HG03280 (cell line): ENCODE measurements at regions not wholly inside any gene's neighbourhood (a gene's known extent, or its start where the extent isn't known, plus 50 kb on each side); places are given as distances from the start of the nearest gene placed in this dataset.

ENCODE experiments used
- ATAC-seq: cut with Tn5 transposase; IDR thresholded peaks from one replicate; pipeline ENCODE4 v1.9.1; 2021; ENCODE audit warnings: mild to moderate bottlenecking, moderate library complexity; ENCODE audit not compliant: unreplicated experiment

DNA sequence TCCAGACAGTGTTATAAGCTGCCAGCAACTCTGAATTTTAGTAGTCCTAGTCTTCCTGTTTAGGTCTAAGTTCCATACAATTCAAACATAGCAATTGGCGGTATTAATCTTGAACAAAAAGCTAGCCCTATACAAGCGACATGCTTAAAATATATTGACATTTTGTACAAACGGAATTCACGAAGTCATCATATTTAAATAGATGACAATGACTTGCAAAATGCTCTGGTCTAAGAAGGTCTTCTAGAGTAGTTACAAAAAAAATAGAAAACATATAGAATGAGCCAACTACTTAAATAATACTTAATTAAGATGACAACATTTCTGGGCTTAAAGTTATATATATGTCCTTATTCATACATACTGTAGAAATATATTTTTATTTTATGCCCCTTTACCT lies 446.6 kb downstream of the ANKRD7 start:
- ATAC-seq = no peak

DNA sequence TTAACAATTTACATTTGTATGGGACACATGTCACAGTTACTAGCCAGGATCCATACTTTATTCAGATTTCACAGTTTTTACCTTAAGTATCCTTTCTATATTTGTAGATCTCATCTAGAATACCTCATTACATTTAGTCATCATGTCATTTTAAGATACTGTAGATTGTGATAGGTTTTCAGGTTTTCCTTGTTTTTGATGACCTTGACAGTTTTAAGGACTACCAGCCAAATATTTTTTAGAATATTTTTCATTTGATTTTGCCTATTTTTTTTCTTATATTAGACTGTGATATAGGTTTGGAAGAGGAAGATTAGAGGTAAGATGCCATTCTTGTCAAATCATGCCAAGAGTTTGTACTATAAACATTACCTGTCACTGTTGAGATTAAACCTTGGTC lies 460.3 kb downstream of the ANKRD7 start:
- ATAC-seq = no peak

DNA sequence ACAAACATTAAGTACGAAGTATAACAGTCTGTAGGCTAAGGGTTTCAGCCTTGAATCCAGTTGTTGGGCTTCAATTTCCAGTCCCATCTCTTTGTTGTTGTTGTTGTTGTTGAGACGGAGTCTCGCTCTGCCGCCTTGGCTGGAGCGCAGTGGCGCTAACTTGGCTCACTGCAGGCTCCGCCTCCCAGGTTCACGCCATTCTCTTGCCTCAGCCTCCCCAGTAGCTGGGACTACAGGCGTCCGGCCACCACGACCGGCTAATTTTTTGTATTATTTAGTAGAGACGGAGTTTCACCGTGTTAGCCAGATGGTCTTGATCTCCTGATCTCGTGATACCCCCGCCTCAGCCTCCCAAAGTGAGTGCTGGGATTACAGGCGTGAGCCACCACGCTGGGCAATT lies 464.9 kb downstream of the ANKRD7 start:
- no peak for ATAC-seq

DNA sequence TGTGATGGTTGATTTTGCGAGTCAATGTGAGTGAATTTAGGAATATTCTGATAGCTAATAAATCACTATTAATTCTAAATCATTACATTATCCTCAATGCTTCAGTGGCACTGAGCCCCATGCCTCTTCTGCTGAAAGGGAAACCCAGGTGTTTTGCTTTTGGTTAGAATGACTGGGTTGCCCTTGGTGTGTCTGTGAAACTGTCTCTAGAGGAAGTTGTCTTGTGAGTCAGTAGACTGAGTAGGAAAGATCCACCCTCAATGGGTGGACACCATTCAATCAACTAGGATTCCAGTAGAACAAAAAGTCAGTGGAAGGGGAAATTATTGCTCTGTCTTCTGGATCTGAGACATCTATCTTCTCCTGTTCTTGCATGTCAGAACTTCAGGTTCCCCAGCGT lies 472.4 kb downstream of the ANKRD7 start:
- ATAC-seq = peak; percentile 63

DNA sequence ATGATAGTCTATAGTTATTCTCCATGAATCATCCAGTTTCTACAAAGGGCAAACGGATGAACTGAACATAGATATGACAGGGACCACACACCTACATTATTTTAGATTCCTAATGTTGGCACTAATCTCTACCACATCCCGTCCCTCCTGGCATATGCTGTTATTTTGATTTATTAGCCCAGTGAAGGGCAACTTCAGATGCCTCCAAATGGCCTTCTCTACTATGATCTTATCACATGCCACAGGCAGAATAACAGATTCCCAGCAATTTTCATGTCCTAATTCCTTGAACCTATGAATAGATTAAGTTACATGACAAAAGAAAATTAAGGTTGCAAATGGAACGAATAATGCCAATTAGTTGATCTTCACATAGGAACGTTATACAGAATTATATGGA lies 474.7 kb downstream of the ANKRD7 start:
- ATAC-seq = no peak

DNA sequence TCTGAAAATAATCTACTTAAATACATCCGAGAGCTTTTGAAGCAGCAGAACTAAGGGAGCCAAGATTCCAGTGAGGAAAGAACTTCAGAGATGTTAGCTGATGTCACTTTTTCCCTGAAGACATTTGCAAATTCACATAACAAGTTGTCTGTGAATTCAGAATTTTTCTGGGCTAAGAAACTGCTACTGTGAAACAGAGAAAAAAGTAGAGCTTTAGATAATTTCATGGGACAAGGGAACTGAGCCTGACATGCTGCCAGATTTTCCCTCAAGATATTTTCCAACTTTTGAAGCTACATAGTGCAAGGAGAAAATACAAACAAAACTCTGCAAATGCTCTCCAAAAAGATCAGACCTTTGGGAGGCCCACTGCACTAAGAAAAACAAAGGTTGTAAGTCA lies 484.2 kb downstream of the ANKRD7 start:
- no peak for ATAC-seq

DNA sequence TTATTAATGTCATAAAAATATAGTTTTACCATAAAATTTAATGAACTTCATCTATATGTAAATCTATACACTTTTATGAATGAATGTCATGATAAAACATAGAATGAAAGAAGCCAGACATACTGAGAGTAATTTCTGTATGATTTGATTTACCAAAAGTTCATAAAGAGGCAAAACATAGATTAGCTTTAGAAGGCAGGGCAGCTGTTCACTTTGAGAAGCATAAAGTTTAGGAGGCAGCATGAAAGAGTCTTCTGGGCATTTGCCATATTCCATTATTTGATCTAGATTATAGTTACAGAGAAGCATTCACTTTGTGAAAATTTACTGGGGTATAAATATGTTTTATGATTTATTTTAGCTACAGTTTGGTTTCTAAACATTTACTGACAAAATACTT lies 487.2 kb downstream of the ANKRD7 start:
- no peak for ATAC-seq

DNA sequence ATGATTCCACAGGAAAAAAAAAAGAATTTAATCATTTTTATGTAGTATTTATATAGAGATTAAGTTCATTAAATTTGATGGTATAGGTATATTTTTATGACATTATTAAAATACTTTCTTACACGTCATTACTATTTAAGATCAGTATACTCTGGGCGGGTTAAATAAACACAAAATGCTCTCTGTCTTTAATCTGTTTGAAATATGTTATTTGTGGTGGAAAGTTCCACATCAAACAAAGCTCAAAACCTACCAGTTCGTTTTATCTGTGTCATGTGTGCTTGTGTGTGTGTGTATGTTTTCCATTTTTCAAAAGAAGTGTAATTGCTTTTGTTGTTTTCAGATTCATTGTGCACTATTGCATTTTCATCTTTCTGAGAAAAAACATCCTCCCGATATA lies 488.5 kb downstream of the ANKRD7 start:
- no peak for ATAC-seq

DNA sequence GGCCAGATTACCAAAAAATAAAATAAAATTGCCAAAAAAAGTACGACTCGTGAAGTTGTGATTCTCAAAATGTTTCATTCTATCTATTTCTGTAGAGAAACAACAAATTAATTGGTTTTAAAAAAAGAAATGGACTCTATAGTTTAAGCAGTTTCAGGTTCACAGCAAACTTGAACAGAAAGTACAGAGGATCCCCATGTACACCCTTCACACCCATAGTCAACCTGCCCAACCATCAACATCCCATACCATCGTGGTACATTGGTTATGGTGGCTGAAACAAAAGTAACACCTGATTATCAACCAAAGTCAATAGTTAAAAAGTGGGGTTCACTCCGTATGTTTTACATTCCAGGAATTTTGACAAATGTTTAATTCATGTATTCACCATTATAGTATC lies 496.1 kb downstream of the ANKRD7 start:
- no peak for ATAC-seq

DNA sequence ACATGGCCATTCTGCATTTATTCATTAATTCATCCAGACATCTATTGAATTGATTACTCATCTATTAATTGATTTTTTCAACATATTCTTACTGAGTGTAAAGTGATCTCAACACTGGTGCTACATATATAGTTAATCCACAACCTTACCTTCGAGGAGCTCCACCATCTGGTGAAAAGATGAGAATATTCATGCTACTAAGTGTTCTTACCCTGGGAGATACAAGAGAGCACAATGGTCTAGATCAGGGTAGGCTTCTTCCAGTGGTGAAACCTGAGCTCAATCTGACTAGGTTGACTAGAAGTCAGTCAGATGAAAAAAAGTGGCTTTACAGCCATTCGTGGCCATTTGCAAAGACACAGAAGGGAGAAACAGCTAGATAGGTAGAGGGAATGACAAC lies 507.4 kb downstream of the ANKRD7 start:
- ATAC-seq = no peak

DNA sequence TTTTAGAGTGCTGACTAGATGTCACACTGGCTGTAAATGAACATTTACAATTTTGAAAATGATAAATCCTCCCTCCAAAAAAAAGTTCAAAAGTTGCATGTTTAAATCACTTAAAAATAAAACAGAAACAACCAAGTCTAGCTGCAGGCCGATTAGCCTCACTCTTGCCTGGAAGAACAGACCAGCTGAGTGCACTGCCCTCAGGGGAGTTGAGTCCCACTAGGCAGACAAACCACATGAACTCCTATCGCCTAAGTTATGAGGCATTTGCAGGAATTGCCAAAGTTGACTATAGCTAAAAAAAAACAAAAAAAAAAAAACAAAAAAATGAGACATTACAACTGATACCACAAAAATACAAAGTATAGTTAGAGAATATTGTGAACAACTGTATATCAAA lies 510.0 kb downstream of the ANKRD7 start:
- no peak for ATAC-seq

DNA sequence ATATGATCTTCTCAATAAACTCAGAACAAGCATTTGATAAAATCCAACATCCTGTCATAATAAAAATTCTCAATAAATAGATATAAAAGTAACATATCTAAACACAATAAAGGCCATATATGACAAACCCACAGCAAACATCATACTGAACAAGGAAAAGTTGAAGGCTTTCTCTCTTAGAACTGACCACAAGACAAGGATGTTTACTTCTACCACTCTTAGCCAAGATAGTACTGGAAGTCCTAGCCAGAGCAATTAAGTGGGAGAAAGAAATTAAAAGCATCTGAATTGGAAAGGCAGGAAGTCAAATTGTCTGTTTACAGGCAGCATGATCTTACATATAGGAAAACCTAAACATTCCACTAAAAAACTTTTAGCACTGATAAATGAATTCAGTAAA lies 510.9 kb downstream of the ANKRD7 start:
- ATAC-seq = no peak

DNA sequence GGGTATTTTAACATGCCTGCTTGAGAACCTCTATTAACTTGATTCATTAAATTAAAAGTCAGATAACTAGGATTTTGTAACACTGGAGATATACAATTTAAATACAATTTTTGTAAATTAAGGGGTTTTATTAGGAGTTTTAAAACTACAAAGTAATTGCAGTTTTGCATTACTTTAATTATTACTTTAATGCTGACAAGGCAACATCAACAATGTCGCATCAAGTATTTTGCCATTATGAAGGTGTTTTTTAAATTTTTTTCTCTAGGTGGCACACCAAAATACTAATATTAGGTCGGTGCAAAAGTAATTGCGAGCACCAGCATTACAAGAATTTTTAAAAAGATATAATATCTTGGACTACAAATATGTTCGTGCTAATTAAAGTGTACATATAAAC lies 513.4 kb downstream of the ANKRD7 start:
- no peak for ATAC-seq

DNA sequence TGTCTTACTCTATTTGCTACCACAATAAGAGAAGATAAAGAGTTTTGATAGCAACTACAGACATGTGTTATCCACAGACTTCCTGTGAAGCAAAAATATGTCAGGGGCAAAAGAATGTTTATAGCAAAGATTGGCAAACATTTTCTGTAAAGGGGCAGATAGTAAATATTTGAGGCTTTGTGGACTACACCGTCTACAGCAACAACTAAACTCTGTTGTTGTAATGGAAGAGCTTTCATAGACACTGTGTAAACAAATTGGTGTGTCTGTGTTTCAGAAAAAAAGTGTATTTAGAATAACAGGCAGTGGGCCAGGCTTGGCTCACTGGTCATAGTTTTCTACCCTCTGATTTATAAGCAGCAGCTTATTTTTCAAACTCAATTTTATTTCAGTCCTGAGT lies 521.4 kb downstream of the ANKRD7 start:
- ATAC-seq = no peak

DNA sequence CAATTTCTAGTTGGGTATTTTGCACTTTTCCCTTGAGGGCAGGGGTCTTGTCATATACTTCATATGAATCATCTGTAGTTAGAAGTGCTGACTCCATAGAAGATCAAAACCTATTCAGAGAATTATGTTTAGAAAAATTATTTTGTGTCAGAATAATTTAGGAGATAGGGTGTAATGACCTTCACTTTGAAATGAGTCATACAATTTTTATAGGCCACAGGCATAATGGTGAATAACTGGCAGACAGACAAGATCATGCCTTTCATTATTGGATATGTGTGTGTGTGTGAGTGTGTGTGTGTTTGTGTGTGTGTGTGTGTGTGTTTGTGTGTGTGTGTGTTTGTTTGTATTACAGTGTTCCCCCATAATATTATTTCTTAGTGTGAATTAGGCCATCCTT lies 523.0 kb downstream of the ANKRD7 start:
- ATAC-seq = no peak

DNA sequence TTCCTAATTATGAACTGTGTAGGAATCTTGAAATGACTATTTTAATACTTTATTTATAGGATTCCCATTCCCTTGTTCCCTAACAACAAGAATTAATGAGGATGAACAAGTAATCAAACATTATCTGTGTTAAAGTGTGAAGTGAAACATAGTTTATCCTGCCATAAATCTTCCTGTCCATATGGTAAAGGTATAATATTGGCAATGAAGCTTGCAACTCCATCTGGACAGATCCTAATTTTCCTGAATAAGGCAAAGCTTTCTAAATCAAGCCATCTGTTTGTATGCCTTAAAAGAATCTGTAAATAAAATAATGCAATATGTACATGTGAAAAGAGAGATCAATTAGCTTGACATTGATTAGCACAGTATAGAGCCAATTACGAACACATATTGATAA lies 529.0 kb downstream of the ANKRD7 start:
- no peak for ATAC-seq

DNA sequence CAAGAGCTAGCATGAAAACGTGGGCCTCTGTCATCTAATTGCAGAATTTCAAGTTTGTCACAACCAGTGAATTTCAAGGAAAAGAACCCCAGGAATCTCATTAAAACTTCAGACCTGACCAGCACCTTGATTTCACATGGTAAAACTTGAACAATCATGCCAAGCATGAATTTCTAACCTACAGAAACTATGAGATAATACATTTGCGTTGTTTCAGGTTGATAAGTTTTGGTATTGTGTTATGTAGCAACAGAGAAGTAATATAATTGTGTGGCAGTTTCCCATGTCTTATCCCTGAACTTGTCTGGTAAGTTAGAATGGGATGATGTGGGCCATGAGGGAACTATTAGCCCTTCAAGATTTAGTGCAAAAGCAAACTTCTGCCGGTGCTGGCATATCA lies 530.1 kb downstream of the ANKRD7 start:
- no peak for ATAC-seq

DNA sequence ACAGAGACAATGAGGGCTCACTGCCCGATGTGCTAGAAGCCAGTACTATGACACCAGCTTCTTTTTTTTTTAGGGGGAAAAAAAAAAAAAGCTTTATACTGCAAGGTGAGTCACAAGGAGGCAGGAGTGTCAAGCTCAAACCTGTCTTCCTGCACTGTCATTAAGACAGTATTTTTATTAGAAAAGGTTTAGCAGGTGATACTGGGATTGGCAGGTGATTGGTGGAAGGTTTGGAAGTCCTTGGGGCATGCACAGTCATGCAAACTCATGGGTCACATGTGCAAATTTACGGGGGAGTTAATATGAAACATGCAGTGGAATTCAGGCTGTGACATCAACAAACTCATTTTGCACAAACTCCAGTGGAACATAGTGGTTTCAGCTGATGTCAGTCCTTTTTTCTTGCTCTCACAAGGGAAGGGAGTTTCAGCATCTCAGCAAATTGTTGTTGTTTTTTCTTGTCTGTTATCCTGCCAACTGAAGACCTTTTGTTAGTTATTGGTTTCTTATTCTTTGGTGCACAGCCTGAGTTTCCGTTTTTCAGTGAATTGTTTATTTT lies 530.6 kb downstream of the ANKRD7 start:
- ATAC-seq = no peak

DNA sequence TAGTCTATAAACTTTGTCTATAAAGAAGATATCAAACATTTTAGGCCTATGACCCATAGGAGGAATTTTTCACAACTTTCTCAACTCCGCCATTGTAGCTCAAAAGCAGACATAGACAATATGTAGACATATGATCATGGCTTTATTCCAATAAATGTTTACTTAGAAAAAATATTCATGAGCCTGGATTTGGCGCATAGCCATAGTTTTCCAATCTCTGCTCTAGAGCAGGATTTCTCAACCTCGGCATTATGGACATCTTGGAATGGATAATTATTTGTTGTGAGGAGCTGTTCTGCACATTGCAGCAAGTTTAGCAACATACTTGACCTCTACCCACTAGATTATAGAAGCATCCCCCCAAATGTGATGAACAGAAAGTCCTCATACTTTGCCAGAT lies 532.6 kb downstream of the ANKRD7 start:
- ATAC-seq = no peak

DNA sequence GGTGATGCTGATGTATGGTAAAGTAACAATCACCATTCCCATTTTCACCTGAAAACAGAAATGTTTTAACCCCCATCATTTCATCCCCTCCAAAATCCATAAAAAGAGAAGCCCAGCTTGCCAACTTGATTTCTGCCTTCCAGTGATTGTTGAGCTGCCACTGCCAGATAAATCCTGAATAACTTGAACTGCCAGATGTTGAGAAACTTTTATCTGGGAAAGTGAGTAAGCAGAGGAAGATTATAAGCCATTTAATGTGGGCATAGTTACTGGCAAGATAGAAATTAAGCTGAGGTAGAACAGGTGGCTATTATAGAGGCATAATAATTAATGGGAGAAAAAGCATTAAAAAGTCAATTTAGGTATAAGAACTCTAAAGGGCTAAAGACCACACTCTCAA lies 534.1 kb downstream of the ANKRD7 start:
- ATAC-seq = no peak

DNA sequence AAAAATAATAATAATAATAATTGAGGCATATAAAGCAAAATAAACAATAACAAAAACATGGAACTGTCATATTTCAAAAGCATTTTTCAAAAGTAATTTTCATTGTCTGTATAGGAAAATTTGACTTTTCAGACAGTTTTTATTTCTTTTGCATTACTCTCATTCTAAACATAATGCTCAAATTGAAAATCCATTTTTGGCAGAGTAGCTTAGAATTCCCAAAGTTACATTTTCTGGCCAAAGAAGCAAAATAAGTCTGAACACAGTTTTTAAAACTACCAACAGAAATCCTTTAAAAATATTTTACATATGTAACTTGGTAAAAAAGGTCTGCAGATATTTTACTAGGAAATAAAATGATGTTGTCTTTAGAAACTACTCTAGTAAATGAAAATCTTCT lies 535.4 kb downstream of the ANKRD7 start:
- ATAC-seq = no peak

DNA sequence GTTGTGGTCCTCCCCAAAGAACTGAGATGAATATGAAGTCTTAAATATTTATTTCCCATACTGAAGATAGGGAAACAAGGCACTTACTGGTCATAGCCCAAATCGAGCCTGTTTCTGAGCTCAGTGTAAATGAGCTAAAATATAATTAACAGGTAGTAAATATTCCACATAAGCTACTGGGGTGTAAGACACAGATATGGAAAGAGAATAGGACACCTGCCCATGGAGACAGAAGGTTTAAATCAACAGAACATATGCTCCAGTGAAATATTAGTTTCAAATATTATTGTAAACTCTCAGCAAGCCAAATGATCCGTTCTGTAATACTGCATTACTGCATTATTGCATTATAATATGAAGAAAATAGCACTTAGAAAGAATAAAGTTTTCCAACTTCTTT lies 537.9 kb downstream of the ANKRD7 start:
- ATAC-seq = no peak

DNA sequence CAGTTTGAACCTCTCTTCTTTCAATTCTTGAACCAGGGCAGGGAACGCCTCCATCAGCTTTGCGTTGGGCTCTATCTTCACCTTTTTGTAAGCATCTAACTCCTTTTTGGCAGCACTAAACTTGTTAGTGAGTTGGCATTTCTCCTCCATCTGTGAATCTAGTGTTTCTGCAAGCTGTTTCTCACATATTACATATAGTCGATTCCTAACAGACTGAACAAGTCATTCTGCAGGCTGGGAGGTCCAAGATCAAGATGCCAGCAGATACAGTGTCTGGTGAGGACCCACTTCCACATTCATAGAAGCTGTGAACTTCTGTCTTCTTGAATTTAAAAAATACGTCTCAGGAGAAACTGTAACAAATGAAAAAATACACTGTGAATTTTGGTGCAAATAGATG lies 539.7 kb downstream of the ANKRD7 start:
- ATAC-seq = no peak

DNA sequence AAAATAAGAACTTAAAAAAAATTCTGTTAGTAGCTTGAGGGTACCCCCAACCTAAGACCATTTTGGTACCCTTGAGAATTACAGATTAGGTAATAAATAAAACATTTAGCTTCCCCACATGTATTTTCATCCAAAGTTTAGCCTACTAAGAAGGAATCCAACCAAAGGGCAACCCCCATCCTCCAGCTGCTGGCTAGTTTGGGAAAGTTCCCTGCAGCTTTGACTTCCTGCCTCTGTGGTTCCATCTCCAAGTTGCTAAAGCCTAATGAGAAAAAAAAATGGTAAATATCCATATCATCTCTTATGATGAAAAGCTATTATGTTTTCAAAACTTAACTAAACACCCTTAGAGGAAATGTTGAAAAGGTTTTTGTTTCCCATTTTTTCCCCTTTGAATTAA lies 547.2 kb downstream of the ANKRD7 start:
- ATAC-seq = no peak
